Esophagus squamous epithelium (tissue), 4 donors: ENCODE measurements at regions not wholly inside any gene's neighbourhood (a gene's known extent, or its start where the extent isn't known, plus 50 kb on each side); places are given as distances from the start of the nearest gene placed in this dataset.

Experiments
- CTCF ChIP-seq, 6 experiments: fragments of 450-650 bp in 4 of 6; fragments of 200-600 bp in 2 of 6; sonication (generic) in 2 of 6; IDR thresholded peaks; one replicate each; pipeline ENCODE4 v1.5.1; 2016 to 2019; ENCODE audit warnings: antibody characterized with exemption in 6 of 6, mild to moderate bottlenecking in 4 of 6, moderate library complexity in 4 of 6
- POLR2A ChIP-seq, 4 donors: fragments of 450-650 bp; IDR thresholded peaks; one replicate each; pipeline ENCODE4 v1.6.1; 2017; ENCODE audit warnings: antibody characterized with exemption in 4 of 4, mild to moderate bottlenecking in 4 of 4, moderate library complexity in 3 of 4

- TF ChIP-seq CTCF (IDR thresholded peaks at IDR 0.05) (no peak), POLR2A (IDR thresholded peaks at IDR 0.05) (no peak)
Measured at GRCh38 chr6:120874422-120874821, 459.9 kb downstream of the TBC1D32 start.
